RWPE1 (cell line): ENCODE measurements at regions not wholly inside any gene's neighbourhood (a gene's known extent, or its start where the extent isn't known, plus 50 kb on each side); places are given as distances from the start of the nearest gene placed in this dataset.

Source experiments
- CTCF ChIA-PET: fragments of 350-600 bp; sonication (Branson Sonifier 250); formaldehyde crosslinking; extraction: SDS; loops from one replicate; lab custom pipeline; 2021; lab: Yijun Ruan, JAX
- POLR2A ChIA-PET: fragments of 400-600 bp; formaldehyde crosslinking; extraction: SDS; loops from one replicate; lab custom pipeline; 2020; ENCODE audit warnings: antibody characterized with exemption; ENCODE audit not compliant: low non-redundant PET; lab: Yijun Ruan, JAX
- DNase-seq: peaks from one replicate; pipeline ENCODE4 v3.0.0; 2012; ENCODE audit warnings: low spot score
- H3K27ac ChIP-seq: fragments of 450-650 bp; 2 replicates; pipeline ENCODE4 v1.5.1; 2017
- TF ChIP-seq, protein P1 (sequence below): fragments of 450-650 bp; conservative IDR thresholded peaks from 2 replicates; pipeline ENCODE4 v1.5.1; 2017; ENCODE audit warnings: low read depth, mild to moderate bottlenecking

- TF ChIP-seq, protein P1, sequence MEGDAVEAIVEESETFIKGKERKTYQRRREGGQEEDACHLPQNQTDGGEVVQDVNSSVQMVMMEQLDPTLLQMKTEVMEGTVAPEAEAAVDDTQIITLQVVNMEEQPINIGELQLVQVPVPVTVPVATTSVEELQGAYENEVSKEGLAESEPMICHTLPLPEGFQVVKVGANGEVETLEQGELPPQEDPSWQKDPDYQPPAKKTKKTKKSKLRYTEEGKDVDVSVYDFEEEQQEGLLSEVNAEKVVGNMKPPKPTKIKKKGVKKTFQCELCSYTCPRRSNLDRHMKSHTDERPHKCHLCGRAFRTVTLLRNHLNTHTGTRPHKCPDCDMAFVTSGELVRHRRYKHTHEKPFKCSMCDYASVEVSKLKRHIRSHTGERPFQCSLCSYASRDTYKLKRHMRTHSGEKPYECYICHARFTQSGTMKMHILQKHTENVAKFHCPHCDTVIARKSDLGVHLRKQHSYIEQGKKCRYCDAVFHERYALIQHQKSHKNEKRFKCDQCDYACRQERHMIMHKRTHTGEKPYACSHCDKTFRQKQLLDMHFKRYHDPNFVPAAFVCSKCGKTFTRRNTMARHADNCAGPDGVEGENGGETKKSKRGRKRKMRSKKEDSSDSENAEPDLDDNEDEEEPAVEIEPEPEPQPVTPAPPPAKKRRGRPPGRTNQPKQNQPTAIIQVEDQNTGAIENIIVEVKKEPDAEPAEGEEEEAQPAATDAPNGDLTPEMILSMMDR = no peak
- H3K27ac ChIP-seq = no peak overlapping the region
- POLR2A ChIA-PET = no interaction called here
Observed at GRCh38 chr7:68998136-68998535, 600.1 kb upstream of the AUTS2 start.

DNA sequence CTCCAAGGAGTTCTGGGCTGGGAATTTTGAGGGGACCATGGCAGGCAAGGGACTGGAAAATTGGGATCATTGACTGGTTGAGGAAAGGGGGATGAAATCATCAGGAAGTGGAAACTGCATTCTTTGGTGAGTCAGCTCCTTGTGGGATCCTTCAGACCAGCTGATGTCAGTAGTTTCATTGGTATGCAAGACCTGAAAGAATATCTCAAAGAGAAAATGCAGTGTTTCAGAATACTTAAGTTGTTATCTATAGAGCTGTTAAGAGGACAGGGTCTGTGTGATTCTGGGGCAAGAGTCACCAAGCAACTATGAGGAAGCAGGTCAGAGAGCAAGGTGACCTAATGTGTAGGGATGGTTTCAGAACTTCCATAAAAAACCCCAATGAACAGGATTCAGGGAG is 595.9 kb upstream of the AUTS2 start:
- H3K27ac ChIP-seq = no peak overlapping the region
- CTCF ChIA-PET = no interaction called here

More at GRCh38 chr7:68998136-68998535, 600.1 kb upstream of the AUTS2 start:
- CTCF ChIA-PET = no interaction called here
- no peak for DNase-seq

GRCh38 chr7:69012149-69012548 is 586.1 kb upstream of the AUTS2 start:
- ChIA-PET CTCF (no interaction called here), POLR2A (no interaction called here)
- DNase-seq = no peak
- TF ChIP-seq, protein P1 = no peak
- H3K27ac ChIP-seq = no peak overlapping the region

More for the DNA sequence above, 595.9 kb upstream of the AUTS2 start:
- no peak for DNase-seq
- TF ChIP-seq, protein P1 = no peak
- POLR2A ChIA-PET = no interaction called here

DNA sequence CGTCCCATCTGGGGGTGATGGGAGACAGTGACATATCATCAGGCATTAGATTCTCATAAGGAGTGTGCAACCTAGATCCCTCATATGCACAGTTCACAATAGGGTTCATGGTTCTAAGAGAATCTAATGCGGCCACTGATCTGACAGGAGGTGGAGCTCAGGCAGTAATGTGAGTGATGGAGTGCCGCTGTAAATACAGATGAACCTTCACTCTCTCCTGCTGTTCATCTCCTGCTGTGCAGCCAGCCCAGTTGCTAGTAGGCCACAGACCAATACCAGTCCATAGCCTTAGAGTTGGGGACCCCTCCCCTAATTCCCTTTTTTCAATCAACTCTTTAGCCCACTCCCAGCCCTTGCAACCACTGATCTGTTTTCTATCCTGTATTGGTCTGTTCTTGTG is 581.1 kb upstream of the AUTS2 start:
- H3K27ac ChIP-seq = no peak overlapping the region
- CTCF ChIA-PET = no interaction called here
- DNase-seq = no peak
- TF ChIP-seq, protein P1 = no peak
- POLR2A ChIA-PET = no interaction called here

DNA sequence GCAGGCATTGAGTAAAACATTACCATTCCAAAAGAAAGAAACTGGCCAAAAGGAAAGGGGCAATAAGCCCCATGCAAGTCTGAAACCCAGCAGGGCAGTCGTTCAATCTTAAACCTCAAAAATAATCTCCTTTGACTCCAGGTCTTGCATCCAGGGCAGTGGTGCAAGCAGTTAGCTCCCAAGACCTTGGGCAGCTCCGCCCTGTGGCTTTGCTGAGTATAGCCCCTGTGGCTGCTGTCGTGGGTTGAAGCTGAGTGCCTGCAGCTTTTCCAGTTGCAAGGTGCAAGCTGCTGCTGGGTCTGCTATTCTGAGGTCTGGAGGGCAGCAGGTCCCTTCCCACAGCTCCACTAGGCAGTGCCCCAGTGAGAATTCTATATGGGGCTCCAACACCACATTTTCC is 580.1 kb upstream of the AUTS2 start:
- DNase-seq = no peak
- no peak overlapping the region for H3K27ac ChIP-seq
- CTCF ChIA-PET = no interaction called here
- TF ChIP-seq, protein P1 = no peak
- POLR2A ChIA-PET = no interaction called here

GRCh38 chr7:69019437-69019836 is 578.8 kb upstream of the AUTS2 start:
- POLR2A ChIA-PET = no interaction called here
- no peak for DNase-seq

More at GRCh38 chr7:69019437-69019836, 578.8 kb upstream of the AUTS2 start:
- TF ChIP-seq, protein P1 = no peak
- CTCF ChIA-PET = no interaction called here
- no peak overlapping the region for H3K27ac ChIP-seq
